KMS-11 (cell line): ENCODE measurements at regions not wholly inside any gene's neighbourhood (a gene's known extent, or its start where the extent isn't known, plus 50 kb on each side); places are given as distances from the start of the nearest gene placed in this dataset.

Experiments
- H2AFZ ChIP-seq: fragments of 200-600 bp; sonication (generic); 2 replicates; pipeline ENCODE4 v1.6.1; 2016; ENCODE audit warnings: antibody characterized with exemption, mixed run types, low read depth
- H3K27ac ChIP-seq: fragments of 200-600 bp; sonication (generic); 2 replicates; pipeline ENCODE4 v1.6.1; 2016; ENCODE audit warnings: mild to moderate bottlenecking, mixed run types
- H3K27me3 ChIP-seq: fragments of 200-600 bp; sonication (generic); 2 replicates; pipeline ENCODE4 v1.6.1; 2017; ENCODE audit warnings: mild to moderate bottlenecking, low read depth, mixed run types, moderate library complexity; ENCODE audit not compliant: insufficient read depth
- H3K36me3 ChIP-seq: fragments of 200-600 bp; sonication (generic); 2 replicates; pipeline ENCODE4 v1.6.1; 2017; ENCODE audit warnings: mild to moderate bottlenecking, mixed run types; ENCODE audit not compliant: insufficient read depth
- H3K4me1 ChIP-seq: fragments of 200-600 bp; sonication (generic); 2 replicates; pipeline ENCODE4 v1.6.1; 2016; ENCODE audit warnings: mild to moderate bottlenecking, low read depth, mixed run types; ENCODE audit not compliant: poor library complexity, severe bottlenecking
- H3K4me2 ChIP-seq: fragments of 200-600 bp; sonication (generic); 2 replicates; pipeline ENCODE4 v1.7.0; 2016; ENCODE audit warnings: mild to moderate bottlenecking, mixed run types
- H3K4me3 ChIP-seq: fragments of 200-600 bp; sonication (generic); IDR thresholded peaks from 2 replicates; pipeline ENCODE4 v1.6.1; 2017; ENCODE audit warnings: low read depth, low read length, mixed read lengths; ENCODE audit not compliant: insufficient read depth
- H3K79me2 ChIP-seq: fragments of 200-600 bp; sonication (generic); 2 replicates; pipeline ENCODE4 v1.6.1; 2016; ENCODE audit warnings: low read depth, mixed run types; ENCODE audit not compliant: insufficient read depth
- H3K9ac ChIP-seq: fragments of 200-600 bp; sonication (generic); 2 replicates; pipeline ENCODE4 v1.6.1; 2016; ENCODE audit warnings: mild to moderate bottlenecking, mixed run types
- H4K20me1 ChIP-seq: fragments of 200-600 bp; sonication (generic); 2 replicates; pipeline ENCODE4 v1.6.1; 2016; ENCODE audit warnings: mild to moderate bottlenecking, mixed run types; ENCODE audit not compliant: insufficient read depth
- TF ChIP-seq, protein P1 (sequence below): fragments of 200-600 bp; sonication (generic); conservative IDR thresholded peaks from 2 replicates; pipeline ENCODE4 v1.6.1; 2017; ENCODE audit warnings: low read depth, mild to moderate bottlenecking, antibody characterized with exemption, low read length, moderate library complexity, mixed read lengths

DNA sequence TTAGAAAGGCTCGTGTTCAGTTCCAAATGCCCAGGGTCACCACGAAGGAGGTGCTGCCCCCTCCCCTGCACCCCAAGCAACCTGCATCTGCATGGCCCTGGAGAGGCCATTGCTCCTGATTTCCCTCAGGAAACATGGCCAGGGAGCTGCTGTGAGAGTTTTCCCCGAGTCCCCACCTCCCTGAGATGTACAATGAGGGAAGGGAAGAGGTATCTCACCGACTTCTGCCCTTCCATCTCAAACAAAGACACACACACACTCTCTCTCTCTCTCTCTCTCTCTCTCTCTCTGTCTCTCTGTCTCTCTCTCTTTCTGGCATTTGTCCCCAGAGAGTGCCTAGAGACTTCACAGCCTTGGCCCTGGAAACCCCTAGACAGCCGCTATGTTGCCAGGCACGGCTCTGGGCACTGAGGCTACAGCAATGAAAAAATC, 120.4 kb downstream of the MRPL14 start:
- no peaks in the 10 kb centered on the region for H3K79me2 ChIP-seq
- H2AFZ ChIP-seq, result no peak overlapping the region
- no peak overlapping the region for H3K4me3 ChIP-seq
- H3K9ac ChIP-seq, result no peak overlapping the region
- H3K4me1 ChIP-seq, result no peaks in the 10 kb centered on the region
- no peak overlapping the region for H3K4me2 ChIP-seq
- H4K20me1 ChIP-seq, result no peaks in the 10 kb centered on the region
- no peak overlapping the region for H3K27ac ChIP-seq
- TF ChIP-seq, protein P1, sequence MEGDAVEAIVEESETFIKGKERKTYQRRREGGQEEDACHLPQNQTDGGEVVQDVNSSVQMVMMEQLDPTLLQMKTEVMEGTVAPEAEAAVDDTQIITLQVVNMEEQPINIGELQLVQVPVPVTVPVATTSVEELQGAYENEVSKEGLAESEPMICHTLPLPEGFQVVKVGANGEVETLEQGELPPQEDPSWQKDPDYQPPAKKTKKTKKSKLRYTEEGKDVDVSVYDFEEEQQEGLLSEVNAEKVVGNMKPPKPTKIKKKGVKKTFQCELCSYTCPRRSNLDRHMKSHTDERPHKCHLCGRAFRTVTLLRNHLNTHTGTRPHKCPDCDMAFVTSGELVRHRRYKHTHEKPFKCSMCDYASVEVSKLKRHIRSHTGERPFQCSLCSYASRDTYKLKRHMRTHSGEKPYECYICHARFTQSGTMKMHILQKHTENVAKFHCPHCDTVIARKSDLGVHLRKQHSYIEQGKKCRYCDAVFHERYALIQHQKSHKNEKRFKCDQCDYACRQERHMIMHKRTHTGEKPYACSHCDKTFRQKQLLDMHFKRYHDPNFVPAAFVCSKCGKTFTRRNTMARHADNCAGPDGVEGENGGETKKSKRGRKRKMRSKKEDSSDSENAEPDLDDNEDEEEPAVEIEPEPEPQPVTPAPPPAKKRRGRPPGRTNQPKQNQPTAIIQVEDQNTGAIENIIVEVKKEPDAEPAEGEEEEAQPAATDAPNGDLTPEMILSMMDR, result no peak
- no peaks in the 10 kb centered on the region; the same call in 1 of the 2 replicates for H3K27me3 ChIP-seq
- H3K36me3 ChIP-seq, result no peaks in the 10 kb centered on the region

DNA sequence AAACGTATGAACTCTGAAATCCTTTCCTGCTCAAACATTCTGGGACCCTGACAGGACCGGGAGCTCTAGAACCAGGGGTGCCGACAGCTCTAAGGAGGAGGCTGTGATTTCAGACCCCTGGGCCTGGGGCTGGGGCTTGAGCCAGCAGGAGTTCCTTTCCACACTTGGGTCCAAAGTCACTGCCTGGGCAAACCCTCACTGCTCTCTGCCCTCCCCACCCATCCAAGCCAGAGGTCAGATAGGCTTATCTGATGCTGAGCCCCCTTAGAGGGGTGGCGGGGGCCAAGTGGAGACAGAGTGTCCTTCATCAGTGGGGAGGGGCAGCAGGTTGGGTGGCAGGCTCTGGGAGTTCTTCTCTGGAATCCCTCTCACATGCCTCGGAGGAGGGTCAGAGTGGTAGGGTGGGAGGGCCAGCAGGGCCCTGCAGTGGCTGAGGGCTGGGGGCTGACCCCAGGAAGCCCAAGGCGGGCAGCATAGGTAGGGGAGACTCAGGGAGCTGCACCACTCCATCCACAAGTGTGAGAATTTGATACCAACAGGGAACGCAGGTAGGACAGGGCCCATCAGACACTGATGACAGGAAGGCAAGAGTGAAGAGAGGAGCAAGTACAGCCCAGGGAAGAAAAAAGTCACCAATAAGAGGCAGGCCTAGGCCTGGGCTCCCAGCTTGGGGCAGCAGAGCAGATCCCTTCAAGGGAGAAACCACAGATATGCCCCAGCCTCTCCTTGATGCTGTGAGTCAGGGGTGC, 121.0 kb downstream of the MRPL14 start:
- H3K36me3 ChIP-seq, result no peaks in the 10 kb centered on the region
- H3K4me2 ChIP-seq, result no peak overlapping the region
- no peak overlapping the region for H3K4me3 ChIP-seq
- no peak overlapping the region for H2AFZ ChIP-seq
- no peak overlapping the region for H3K9ac ChIP-seq
- H3K27me3 ChIP-seq, result no peaks in the 10 kb centered on the region; the same call in 1 of the 2 replicates
- no peaks in the 10 kb centered on the region for H4K20me1 ChIP-seq
- TF ChIP-seq, protein P1, result no peak
- H3K79me2 ChIP-seq, result no peaks in the 10 kb centered on the region
- no peak overlapping the region for H3K27ac ChIP-seq
- H3K4me1 ChIP-seq, result no peaks in the 10 kb centered on the region

DNA sequence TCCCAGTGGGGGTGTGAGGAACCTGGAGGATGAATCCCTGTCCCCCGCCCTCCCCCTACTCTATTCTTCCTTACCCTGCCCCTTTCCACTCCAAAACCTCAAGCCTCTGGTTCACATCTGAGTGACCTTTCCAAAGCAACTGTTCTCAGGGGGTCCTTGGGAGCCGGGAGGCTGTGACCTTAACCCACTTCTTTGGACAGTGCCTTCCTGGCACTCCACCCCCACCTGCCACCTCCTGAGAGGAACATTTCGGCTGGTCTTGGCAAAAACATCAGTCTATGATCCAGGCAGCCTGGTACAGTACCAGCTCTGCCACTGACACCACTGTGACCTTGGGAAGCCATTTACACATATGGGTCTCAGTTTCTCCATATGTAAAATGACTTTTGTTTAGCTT, 121.7 kb downstream of the MRPL14 start:
- Histone ChIP-seq H3K79me2 (no peaks in the 10 kb centered on the region), H2AFZ (no peak overlapping the region), H3K9ac (no peak overlapping the region), H3K36me3 (no peaks in the 10 kb centered on the region), H3K4me3 (no peak overlapping the region), H3K4me1 (no peaks in the 10 kb centered on the region), H3K27ac (no peak overlapping the region), H3K27me3 (no peaks in the 10 kb centered on the region; the same call in 1 of the 2 replicates), H4K20me1 (no peaks in the 10 kb centered on the region), H3K4me2 (no peak overlapping the region)
- TF ChIP-seq, protein P1, result no peak

GRCh38 chr6:44004625-44005506, 122.4 kb downstream of the MRPL14 start:
- Histone ChIP-seq H3K4me1 (no peaks in the 10 kb centered on the region), H3K27ac (no peak overlapping the region), H3K79me2 (no peaks in the 10 kb centered on the region), H3K4me3 (no peak overlapping the region), H3K4me2 (no peak overlapping the region), H4K20me1 (no peaks in the 10 kb centered on the region), H2AFZ (no peak overlapping the region), H3K9ac (no peak overlapping the region), H3K36me3 (no peaks in the 10 kb centered on the region), H3K27me3 (no peaks in the 10 kb centered on the region; the same call in 1 of the 2 replicates)
- TF ChIP-seq, protein P1, result no peak
